ENCODE measurements at regions not wholly inside any gene's neighbourhood (a gene's known extent, or its start where the extent isn't known, plus 50 kb on each side); places are given as distances from the start of the nearest gene placed in this dataset.

DNA sequence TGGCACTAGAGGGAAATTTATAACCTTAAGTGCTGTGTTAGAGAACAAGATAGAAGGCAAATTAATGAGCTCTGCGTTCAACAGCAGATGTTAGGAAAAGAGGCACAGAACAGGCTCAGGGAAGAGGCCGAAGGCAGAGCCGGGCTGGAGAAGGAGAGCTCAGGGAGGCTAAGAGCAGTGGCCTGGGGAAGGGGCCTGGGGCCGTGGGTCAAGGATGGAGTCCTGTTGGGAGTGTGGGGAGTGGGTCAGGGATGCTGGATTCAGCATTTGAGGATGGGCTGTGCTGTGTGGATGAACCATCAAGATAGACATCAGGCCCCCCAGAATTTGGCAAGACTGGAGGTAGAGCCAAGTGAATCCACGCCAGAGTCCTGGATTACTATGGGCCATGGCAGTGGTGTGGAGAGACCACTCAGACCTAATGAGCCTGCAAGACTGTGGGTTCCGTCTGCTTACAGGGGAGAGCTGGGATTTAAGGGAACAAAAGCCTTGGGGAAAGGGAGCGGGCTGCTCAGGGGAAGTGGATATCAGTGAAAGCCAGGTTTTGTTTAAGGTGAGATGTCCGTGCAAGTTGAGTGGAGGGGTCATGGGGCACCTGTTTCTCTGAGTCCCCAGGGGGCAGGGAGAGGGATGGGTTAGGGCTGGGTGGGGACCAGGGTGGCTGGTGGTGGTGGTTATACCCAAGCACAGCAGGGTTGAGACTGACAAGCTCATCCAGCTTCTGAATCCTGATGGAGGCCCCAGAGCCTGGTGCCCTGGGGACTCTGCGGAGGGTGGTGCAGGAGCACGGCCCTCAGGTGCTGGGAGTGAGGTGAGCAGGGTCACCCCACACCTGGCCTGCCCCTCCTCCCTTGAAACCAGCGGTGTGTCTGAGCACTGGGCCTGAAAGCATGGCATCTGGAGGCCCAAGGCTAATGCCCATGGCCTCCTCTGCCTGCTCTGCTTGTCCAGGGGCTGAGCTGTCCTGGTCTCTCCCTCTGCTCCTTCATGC, 101.7 kb downstream of the BMS1 start:
- TF ChIP-seq REST (IDR thresholded peaks at IDR 0.05; ENCODE audit: insufficient read depth in 1 of 2, low read depth in 2 of 2, low read length in 1 of 2) (no peak), CTCF (IDR thresholded peaks at IDR 0.05) (no peak), SIN3A (IDR thresholded peaks at IDR 0.05; ENCODE audit: borderline replicate concordance, insufficient read depth, low read depth, low read length) (no peak), POLR2AphosphoS5 (IDR thresholded peaks at IDR 0.05; ENCODE audit: low read depth, low read length) (no peak), TCF7L2 (IDR thresholded peaks at IDR 0.05; ENCODE audit: low read depth, low read length) (no peak)
- no peak overlapping the region for H3K4me3 ChIP-seq (ENCODE audit: low read depth in 2 of 2, low read length in 2 of 2)
- intact Hi-C loops (cut with micrococcal nuclease; ENCODE audit: unreplicated experiment) (no loop called here), in situ Hi-C loops (cut with HindIII; ENCODE audit: low pct_unique_long_range_greater_than_20kb, low sequenced_read_pairs) (no loop called here)
- no peaks in the 10 kb centered on the region for H3K36me3 ChIP-seq (ENCODE audit: control insufficient read depth, insufficient read depth, low read length)
- CTCF ChIA-PET, result no interaction called here
- POLR2A ChIA-PET, result no interaction called here
- no TSS peak for BruUV-seq (replicated peaks)
- no peaks in the 10 kb centered on the region for H3K4me1 ChIP-seq (ENCODE audit: control insufficient read depth, insufficient read depth, low read length)
- H3K27me3 ChIP-seq (ENCODE audit: control insufficient read depth, insufficient read depth, low read length), result 0 out of 2 replicates have a peak, but pooled peaks cover 2% of the 10 kb centered on the region
- ATAC-seq, result no peak
- DNase-seq (ENCODE audit: low read depth, low spot score), result no peak
- H3K27ac ChIP-seq (ENCODE audit: low read length), result no peak overlapping the region
- H3K9me3 ChIP-seq (ENCODE audit: control insufficient read depth, insufficient read depth, low read depth, low read length), result no peaks in the 10 kb centered on the region; the same call in 1 of the 2 replicates

DNA sequence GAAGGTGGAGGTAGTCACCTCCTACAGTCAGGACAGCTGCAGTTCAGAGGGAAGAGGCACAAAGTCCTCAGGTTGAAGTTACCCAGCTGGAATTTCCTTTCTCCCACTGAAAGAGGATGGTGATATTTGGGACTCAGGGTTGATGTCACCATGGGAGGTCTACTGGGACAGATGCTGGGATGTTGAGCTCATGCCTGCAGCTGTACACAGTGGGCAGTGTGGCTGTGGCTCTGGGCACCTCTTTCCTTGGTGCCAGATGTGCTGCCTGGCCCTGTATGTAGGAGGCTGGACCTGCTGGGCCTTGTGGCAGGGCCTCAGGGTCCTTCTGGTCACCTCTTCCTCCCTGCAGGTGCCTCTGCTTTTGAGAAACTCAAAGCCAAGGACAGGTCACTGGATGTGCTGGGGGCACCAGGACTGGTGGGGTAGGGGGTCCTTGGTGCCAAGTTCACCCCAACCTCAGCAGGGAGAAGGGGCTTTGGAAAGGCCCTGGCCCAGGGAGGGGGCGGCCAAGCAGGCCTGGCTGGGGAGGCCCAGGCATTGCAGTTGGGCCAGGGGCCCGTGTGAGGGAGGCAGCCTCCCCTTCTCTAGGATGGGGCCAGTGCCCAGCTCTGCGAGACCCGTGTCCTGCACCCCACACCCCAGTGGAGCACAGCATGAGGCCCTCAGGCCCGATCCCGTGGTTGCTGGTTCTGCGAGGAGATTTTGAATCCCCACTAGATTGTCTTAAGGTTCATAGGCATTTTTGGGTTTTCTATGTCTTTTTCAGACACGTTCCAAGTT, 103.1 kb downstream of the BMS1 start:
- no peak overlapping the region for H3K27ac ChIP-seq (ENCODE audit: low read length)
- in situ Hi-C loops (cut with HindIII; ENCODE audit: low pct_unique_long_range_greater_than_20kb, low sequenced_read_pairs), result no loop called here
- intact Hi-C loops (cut with micrococcal nuclease; ENCODE audit: unreplicated experiment), result no loop called here
- DNase-seq (ENCODE audit: low read depth, low spot score) (no peak), ATAC-seq (no peak)
- H3K9me3 ChIP-seq (ENCODE audit: control insufficient read depth, insufficient read depth, low read depth, low read length), result no peaks in the 10 kb centered on the region; the same call in 1 of the 2 replicates
- H3K4me1 ChIP-seq (ENCODE audit: control insufficient read depth, insufficient read depth, low read length), result no peaks in the 10 kb centered on the region
- ChIA-PET CTCF (no interaction called here), POLR2A (no interaction called here)
- TF ChIP-seq POLR2AphosphoS5 (IDR thresholded peaks at IDR 0.05; ENCODE audit: low read depth, low read length) (no peak), CTCF (IDR thresholded peaks at IDR 0.05) (no peak), REST (IDR thresholded peaks at IDR 0.05; ENCODE audit: insufficient read depth in 1 of 2, low read depth in 2 of 2, low read length in 1 of 2) (no peak), TCF7L2 (IDR thresholded peaks at IDR 0.05; ENCODE audit: low read depth, low read length) (no peak), SIN3A (IDR thresholded peaks at IDR 0.05; ENCODE audit: borderline replicate concordance, insufficient read depth, low read depth, low read length) (no peak)
- BruUV-seq (replicated peaks), result no TSS peak
- H3K4me3 ChIP-seq (ENCODE audit: low read depth in 2 of 2, low read length in 2 of 2), result no peak overlapping the region
- H3K36me3 ChIP-seq (ENCODE audit: control insufficient read depth, insufficient read depth, low read length), result no peaks in the 10 kb centered on the region
- 0 out of 2 replicates have a peak, but pooled peaks cover 2% of the 10 kb centered on the region for H3K27me3 ChIP-seq (ENCODE audit: control insufficient read depth, insufficient read depth, low read length)
